ENCODE measurements at regions not wholly inside any gene's neighbourhood (a gene's known extent, or its start where the extent isn't known, plus 50 kb on each side); places are given as distances from the start of the nearest gene placed in this dataset.

- TF ChIP-seq CTCF (conservative IDR thresholded peaks at IDR 0.05) (no peak), ZFX (IDR thresholded peaks at IDR 0.05) (no peak)
These were observed 99.2 kb upstream of the CASZ1 start for GRCh38 chr1:10895621-10896020.

Data from C4-2B (cell line).